MV-4-11 (cell line): ENCODE measurements at regions not wholly inside any gene's neighbourhood (a gene's known extent, or its start where the extent isn't known, plus 50 kb on each side); places are given as distances from the start of the nearest gene placed in this dataset.

Experiments used
- DNase-seq: peaks from one replicate; lab custom pipeline; 2025; lab: John Stamatoyannopoulos, UW

DNA sequence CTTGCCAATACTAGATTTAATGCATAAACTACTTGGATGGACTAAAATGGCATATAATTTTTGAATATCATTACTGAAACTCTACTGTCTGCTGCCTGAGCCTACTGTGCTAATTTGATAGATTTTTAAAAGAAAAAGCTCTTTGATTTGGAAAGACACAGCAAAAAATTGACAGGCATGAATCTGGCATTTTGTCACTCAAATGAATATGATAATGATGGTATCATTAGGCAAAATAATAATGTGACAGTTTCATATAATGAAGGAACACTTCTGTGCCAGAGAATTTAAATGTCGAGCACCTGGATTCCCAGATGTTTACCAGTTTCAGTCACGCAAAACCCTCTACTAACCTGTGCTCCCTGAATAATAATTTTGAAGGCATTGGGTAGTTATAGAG, 60.0 kb upstream of the SLC13A1 start:
- no peak for DNase-seq
